Natural killer cell treated with Interleukin-12 subunit alpha and Interleukin-12 subunit beta and Interleukin-15 and Interleukin-18, amount 100 ng/mL, for 72 hours (primary cell): ENCODE measurements at regions not wholly inside any gene's neighbourhood (a gene's known extent, or its start where the extent isn't known, plus 50 kb on each side); places are given as distances from the start of the nearest gene placed in this dataset.

ENCODE experiments used
- ATAC-seq, 2 donors: fragments of 150-1000 bp; cut with Tn5 transposase in 1 of 2; sonication (Bioruptor Pico), chemical (Tn5 transposase) in 1 of 2; 2 replicates each; pipeline ENCODE4 v1.10.0; 2021
- DNase-seq: peaks from one replicate; pipeline ENCODE4 v3.0.0; 2022; ENCODE audit warnings: low spot score
- H3K27ac Mint-ChIP-seq, 2 donors: 1 replicate in 1 of 2; 2 replicates in 1 of 2; pipeline ENCODE4 v1.8.0; 2022; ENCODE audit warnings: mixed read lengths in 2 of 2, mild to moderate bottlenecking in 1 of 2, moderate library complexity in 1 of 2
- H3K27me3 Mint-ChIP-seq, 2 donors: 1 replicate in 1 of 2; 2 replicates in 1 of 2; pipeline ENCODE4 v1.8.0; 2022; ENCODE audit warnings: mixed read lengths in 2 of 2
- H3K36me3 Mint-ChIP-seq: one replicate; pipeline ENCODE4 v1.8.0; 2022; ENCODE audit warnings: mixed read lengths
- H3K4me1 Mint-ChIP-seq, 2 donors: 1 replicate in 1 of 2; 2 replicates in 1 of 2; pipeline ENCODE4 v1.8.0; 2022; ENCODE audit warnings: low read depth in 2 of 2, mixed read lengths in 2 of 2, mild to moderate bottlenecking in 1 of 2
- H3K4me3 Mint-ChIP-seq: one replicate; pipeline ENCODE4 v1.8.0; 2022; ENCODE audit warnings: mixed read lengths
- H3K9me3 Mint-ChIP-seq: 2 replicates; pipeline ENCODE4 v1.8.0; 2022; ENCODE audit warnings: mixed read lengths

GRCh38 chr6:50180646-50181045 is 130.9 kb upstream of the DEFB112 start:
- no peaks in the 10 kb centered on the region for H3K36me3 Mint-ChIP-seq
- H3K27ac Mint-ChIP-seq = no peak overlapping the region
- ATAC-seq (no peak), DNase-seq (no peak)
- no peak overlapping the region for H3K4me3 Mint-ChIP-seq
- H3K9me3 Mint-ChIP-seq = peaks cover 26% of the 10 kb centered on the region
- H3K27me3 Mint-ChIP-seq = no peaks in the 10 kb centered on the region
- no peaks in the 10 kb centered on the region for H3K4me1 Mint-ChIP-seq

GRCh38 chr6:50185006-50185405 is 135.3 kb upstream of the DEFB112 start:
- no peak for ATAC-seq
- no peaks in the 10 kb centered on the region for H3K36me3 Mint-ChIP-seq

GRCh38 chr6:50187351-50187921 is 137.7 kb upstream of the DEFB112 start:
- ATAC-seq (no peak), DNase-seq (no peak)
- peaks cover 30% of the 10 kb centered on the region for H3K9me3 Mint-ChIP-seq
- H3K27ac Mint-ChIP-seq = no peak overlapping the region
- no peaks in the 10 kb centered on the region for H3K4me1 Mint-ChIP-seq
- no peaks in the 10 kb centered on the region for H3K27me3 Mint-ChIP-seq
- H3K4me3 Mint-ChIP-seq = no peak overlapping the region
- H3K36me3 Mint-ChIP-seq = peaks cover 4% of the 10 kb centered on the region

More at GRCh38 chr6:50185006-50185405, 135.3 kb upstream of the DEFB112 start:
- Mint-ChIP-seq H3K27me3 (no peaks in the 10 kb centered on the region), H3K4me1 (no peaks in the 10 kb centered on the region), H3K4me3 (no peak overlapping the region), H3K9me3 (peaks cover 24% of the 10 kb centered on the region), H3K27ac (no peak overlapping the region)
- DNase-seq = no peak

GRCh38 chr6:50198245-50198644 is 148.5 kb upstream of the DEFB112 start:
- H3K36me3 Mint-ChIP-seq = no peaks in the 10 kb centered on the region
- no peak for ATAC-seq
- no peak overlapping the region for H3K27ac Mint-ChIP-seq
- peaks cover 4% of the 10 kb centered on the region for H3K9me3 Mint-ChIP-seq
- no peak overlapping the region for H3K4me3 Mint-ChIP-seq
- no peak for DNase-seq
- no peaks in the 10 kb centered on the region for H3K27me3 Mint-ChIP-seq
- H3K4me1 Mint-ChIP-seq = no peaks in the 10 kb centered on the region

- DNase-seq (no peak), ATAC-seq (no peak)
- Mint-ChIP-seq H3K4me3 (no peak overlapping the region), H3K36me3 (no peaks in the 10 kb centered on the region), H3K4me1 (no peaks in the 10 kb centered on the region), H3K27ac (no peak overlapping the region), H3K27me3 (no peaks in the 10 kb centered on the region), H3K9me3 (peaks cover 11% of the 10 kb centered on the region)
These were observed 153.0 kb upstream of the DEFB112 start for GRCh38 chr6:50202766-50203165.

GRCh38 chr6:50211582-50211981 is 161.9 kb upstream of the DEFB112 start:
- Mint-ChIP-seq H3K4me3 (no peak overlapping the region), H3K27me3 (no peaks in the 10 kb centered on the region), H3K36me3 (no peaks in the 10 kb centered on the region), H3K9me3 (peaks cover 17% of the 10 kb centered on the region), H3K27ac (no peak overlapping the region), H3K4me1 (no peaks in the 10 kb centered on the region)
- DNase-seq (no peak), ATAC-seq (no peak)

- Mint-ChIP-seq H3K4me1 (no peaks in the 10 kb centered on the region), H3K27me3 (no peaks in the 10 kb centered on the region), H3K27ac (no peak overlapping the region), H3K36me3 (no peaks in the 10 kb centered on the region), H3K4me3 (no peak overlapping the region), H3K9me3 (peaks cover 9% of the 10 kb centered on the region)
- DNase-seq = no peak
- ATAC-seq = no peak
These were observed 163.4 kb upstream of the DEFB112 start for GRCh38 chr6:50213146-50213545.

GRCh38 chr6:50214937-50215336 is 165.2 kb upstream of the DEFB112 start:
- no peak overlapping the region for H3K4me3 Mint-ChIP-seq
- ATAC-seq = no peak

GRCh38 chr6:50217841-50218240 is 168.1 kb upstream of the DEFB112 start:
- Mint-ChIP-seq H3K36me3 (no peaks in the 10 kb centered on the region), H3K27me3 (no peaks in the 10 kb centered on the region), H3K27ac (no peak overlapping the region), H3K4me1 (no peaks in the 10 kb centered on the region), H3K9me3 (peaks cover 6% of the 10 kb centered on the region), H3K4me3 (no peak overlapping the region)
- ATAC-seq (no peak), DNase-seq (no peak)

More at GRCh38 chr6:50214937-50215336, 165.2 kb upstream of the DEFB112 start:
- no peaks in the 10 kb centered on the region for H3K36me3 Mint-ChIP-seq
- no peaks in the 10 kb centered on the region for H3K4me1 Mint-ChIP-seq
- no peak overlapping the region for H3K27ac Mint-ChIP-seq
- no peak for DNase-seq
- no peaks in the 10 kb centered on the region for H3K27me3 Mint-ChIP-seq
- H3K9me3 Mint-ChIP-seq = peaks cover 3% of the 10 kb centered on the region

- no peak for ATAC-seq
- Mint-ChIP-seq H3K4me3 (no peak overlapping the region), H3K9me3 (peaks cover 9% of the 10 kb centered on the region), H3K27ac (no peak overlapping the region), H3K27me3 (no peaks in the 10 kb centered on the region), H3K36me3 (no peaks in the 10 kb centered on the region), H3K4me1 (no peaks in the 10 kb centered on the region)
- DNase-seq = no peak
These were observed 186.4 kb upstream of the DEFB112 start for GRCh38 chr6:50236164-50236563.

GRCh38 chr6:50239853-50240252 is 190.1 kb upstream of the DEFB112 start:
- no peaks in the 10 kb centered on the region for H3K4me1 Mint-ChIP-seq
- DNase-seq (no peak), ATAC-seq (no peak)
- no peaks in the 10 kb centered on the region for H3K36me3 Mint-ChIP-seq
- H3K27ac Mint-ChIP-seq = no peak overlapping the region
- no peak overlapping the region for H3K4me3 Mint-ChIP-seq
- H3K9me3 Mint-ChIP-seq = peaks cover 9% of the 10 kb centered on the region
- H3K27me3 Mint-ChIP-seq = no peaks in the 10 kb centered on the region

- no peak for ATAC-seq
- Mint-ChIP-seq H3K27me3 (no peaks in the 10 kb centered on the region), H3K9me3 (peaks cover 6% of the 10 kb centered on the region), H3K4me1 (no peaks in the 10 kb centered on the region), H3K36me3 (no peaks in the 10 kb centered on the region), H3K4me3 (no peak overlapping the region), H3K27ac (no peak overlapping the region)
- DNase-seq = no peak
These were observed 191.3 kb upstream of the DEFB112 start for GRCh38 chr6:50240986-50241385.

- DNase-seq (no peak), ATAC-seq (no peak)
- Mint-ChIP-seq H3K9me3 (peaks cover 12% of the 10 kb centered on the region), H3K27me3 (no peaks in the 10 kb centered on the region), H3K4me1 (no peaks in the 10 kb centered on the region), H3K4me3 (no peak overlapping the region), H3K36me3 (no peaks in the 10 kb centered on the region), H3K27ac (no peak overlapping the region)
These were observed 199.8 kb upstream of the DEFB112 start for GRCh38 chr6:50249493-50249892.

GRCh38 chr6:50257322-50257721 is 207.6 kb upstream of the DEFB112 start:
- no peaks in the 10 kb centered on the region for H3K4me1 Mint-ChIP-seq
- no peak for DNase-seq
- no peak for ATAC-seq
- no peak overlapping the region for H3K4me3 Mint-ChIP-seq
- H3K27ac Mint-ChIP-seq = no peak overlapping the region
- H3K9me3 Mint-ChIP-seq = peaks cover 28% of the 10 kb centered on the region
- no peaks in the 10 kb centered on the region for H3K27me3 Mint-ChIP-seq
- peaks cover 8% of the 10 kb centered on the region for H3K36me3 Mint-ChIP-seq

- Mint-ChIP-seq H3K36me3 (peaks cover 8% of the 10 kb centered on the region), H3K27me3 (no peaks in the 10 kb centered on the region), H3K4me3 (no peak overlapping the region), H3K27ac (no peak overlapping the region), H3K9me3 (peaks cover 26% of the 10 kb centered on the region), H3K4me1 (no peaks in the 10 kb centered on the region)
- no peak for DNase-seq
- peak in 1 of 2 donors; percentile 43 for ATAC-seq
These were observed 210.2 kb upstream of the DEFB112 start for GRCh38 chr6:50259903-50260302.
